ENCODE measurements at regions not wholly inside any gene's neighbourhood (a gene's known extent, or its start where the extent isn't known, plus 50 kb on each side); places are given as distances from the start of the nearest gene placed in this dataset.

GRCh38 chr2:82827426-82827825 lies 1631.7 kb downstream of the SUCLG1 start:
- Histone ChIP-seq H3K27me3 (ENCODE audit: low read depth, low read length) (no peaks in the 10 kb centered on the region), H3K36me3 (ENCODE audit: control insufficient read depth in 1 of 2, insufficient read depth in 2 of 2, low read length in 2 of 2) (no peaks in the 10 kb centered on the region), H3K4me3 (ENCODE audit: low read depth in 1 of 2, low read length in 2 of 2) (no peak overlapping the region), H3K4me1 (ENCODE audit: control insufficient read depth in 1 of 2, insufficient read depth in 2 of 2, low read length in 2 of 2) (no peaks in the 10 kb centered on the region), H3K27ac (ENCODE audit: low read length) (no peak overlapping the region), H3K9me3 (ENCODE audit: control insufficient read depth in 1 of 2, low read length in 2 of 2) (no peaks in the 10 kb centered on the region)

GRCh38 chr2:82826437-82826836 lies 1632.6 kb downstream of the SUCLG1 start:
- H3K4me3 ChIP-seq (ENCODE audit: low read depth in 1 of 2, low read length in 2 of 2): no peak overlapping the region
- no peaks in the 10 kb centered on the region for H3K27me3 ChIP-seq (ENCODE audit: low read depth, low read length)
- no peaks in the 10 kb centered on the region for H3K36me3 ChIP-seq (ENCODE audit: control insufficient read depth in 1 of 2, insufficient read depth in 2 of 2, low read length in 2 of 2)
- no peak overlapping the region for H3K27ac ChIP-seq (ENCODE audit: low read length)
- H3K4me1 ChIP-seq (ENCODE audit: control insufficient read depth in 1 of 2, insufficient read depth in 2 of 2, low read length in 2 of 2): no peaks in the 10 kb centered on the region
- no peaks in the 10 kb centered on the region for H3K9me3 ChIP-seq (ENCODE audit: control insufficient read depth in 1 of 2, low read length in 2 of 2)

GRCh38 chr2:82825410-82826090 lies 1633.5 kb downstream of the SUCLG1 start:
- H3K27me3 ChIP-seq (ENCODE audit: low read depth, low read length): no peaks in the 10 kb centered on the region
- no peak overlapping the region for H3K4me3 ChIP-seq (ENCODE audit: low read depth in 1 of 2, low read length in 2 of 2)
- H3K27ac ChIP-seq (ENCODE audit: low read length): no peak overlapping the region
- no peaks in the 10 kb centered on the region for H3K9me3 ChIP-seq (ENCODE audit: control insufficient read depth in 1 of 2, low read length in 2 of 2)
- H3K36me3 ChIP-seq (ENCODE audit: control insufficient read depth in 1 of 2, insufficient read depth in 2 of 2, low read length in 2 of 2): no peaks in the 10 kb centered on the region
- no peaks in the 10 kb centered on the region for H3K4me1 ChIP-seq (ENCODE audit: control insufficient read depth in 1 of 2, insufficient read depth in 2 of 2, low read length in 2 of 2)

- no peak overlapping the region for H3K4me3 ChIP-seq (ENCODE audit: low read depth in 1 of 2, low read length in 2 of 2)
- no peaks in the 10 kb centered on the region for H3K4me1 ChIP-seq (ENCODE audit: control insufficient read depth in 1 of 2, insufficient read depth in 2 of 2, low read length in 2 of 2)
- no peaks in the 10 kb centered on the region for H3K36me3 ChIP-seq (ENCODE audit: control insufficient read depth in 1 of 2, insufficient read depth in 2 of 2, low read length in 2 of 2)
- H3K27me3 ChIP-seq (ENCODE audit: low read depth, low read length): no peaks in the 10 kb centered on the region
- no peaks in the 10 kb centered on the region for H3K9me3 ChIP-seq (ENCODE audit: control insufficient read depth in 1 of 2, low read length in 2 of 2)
- no peak overlapping the region for H3K27ac ChIP-seq (ENCODE audit: low read length)
Observed at GRCh38 chr2:82823892-82824291, 1635.2 kb downstream of the SUCLG1 start.

- Histone ChIP-seq H3K9me3 (ENCODE audit: control insufficient read depth in 1 of 2, low read length in 2 of 2) (no peaks in the 10 kb centered on the region), H3K27ac (ENCODE audit: low read length) (no peak overlapping the region), H3K27me3 (ENCODE audit: low read depth, low read length) (no peaks in the 10 kb centered on the region), H3K4me3 (ENCODE audit: low read depth in 1 of 2, low read length in 2 of 2) (no peak overlapping the region), H3K36me3 (ENCODE audit: control insufficient read depth in 1 of 2, insufficient read depth in 2 of 2, low read length in 2 of 2) (no peaks in the 10 kb centered on the region), H3K4me1 (ENCODE audit: control insufficient read depth in 1 of 2, insufficient read depth in 2 of 2, low read length in 2 of 2) (no peaks in the 10 kb centered on the region)
Observed at GRCh38 chr2:82819951-82820350, 1639.1 kb downstream of the SUCLG1 start.

GRCh38 chr2:82814146-82814545 lies 1644.9 kb downstream of the SUCLG1 start:
- Histone ChIP-seq H3K27ac (ENCODE audit: low read length) (no peak overlapping the region), H3K9me3 (ENCODE audit: control insufficient read depth in 1 of 2, low read length in 2 of 2) (no peaks in the 10 kb centered on the region), H3K36me3 (ENCODE audit: control insufficient read depth in 1 of 2, insufficient read depth in 2 of 2, low read length in 2 of 2) (no peaks in the 10 kb centered on the region), H3K27me3 (ENCODE audit: low read depth, low read length) (no peaks in the 10 kb centered on the region), H3K4me3 (ENCODE audit: low read depth in 1 of 2, low read length in 2 of 2) (no peak overlapping the region), H3K4me1 (ENCODE audit: control insufficient read depth in 1 of 2, insufficient read depth in 2 of 2, low read length in 2 of 2) (no peaks in the 10 kb centered on the region)

- Histone ChIP-seq H3K27me3 (ENCODE audit: low read depth, low read length) (no peaks in the 10 kb centered on the region), H3K4me1 (ENCODE audit: control insufficient read depth in 1 of 2, insufficient read depth in 2 of 2, low read length in 2 of 2) (no peaks in the 10 kb centered on the region), H3K4me3 (ENCODE audit: low read depth in 1 of 2, low read length in 2 of 2) (no peak overlapping the region), H3K36me3 (ENCODE audit: control insufficient read depth in 1 of 2, insufficient read depth in 2 of 2, low read length in 2 of 2) (no peaks in the 10 kb centered on the region), H3K27ac (ENCODE audit: low read length) (no peak overlapping the region), H3K9me3 (ENCODE audit: control insufficient read depth in 1 of 2, low read length in 2 of 2) (no peaks in the 10 kb centered on the region)
Observed at GRCh38 chr2:82811946-82812345, 1647.1 kb downstream of the SUCLG1 start.

- H3K36me3 ChIP-seq (ENCODE audit: control insufficient read depth in 1 of 2, insufficient read depth in 2 of 2, low read length in 2 of 2): no peaks in the 10 kb centered on the region
- no peak overlapping the region for H3K27ac ChIP-seq (ENCODE audit: low read length)
- peak overlapping the region in 1 of 2 donors; percentile 8 for H3K4me3 ChIP-seq (ENCODE audit: low read depth in 1 of 2, low read length in 2 of 2)
- H3K9me3 ChIP-seq (ENCODE audit: control insufficient read depth in 1 of 2, low read length in 2 of 2): peaks cover 0 to 37% of the 10 kb centered on the region in 2 donors
- H3K27me3 ChIP-seq (ENCODE audit: low read depth, low read length): no peaks in the 10 kb centered on the region
- no peaks in the 10 kb centered on the region for H3K4me1 ChIP-seq (ENCODE audit: control insufficient read depth in 1 of 2, insufficient read depth in 2 of 2, low read length in 2 of 2)
Observed at GRCh38 chr2:82803307-82803706, 1655.8 kb downstream of the SUCLG1 start.

- no peak overlapping the region for H3K27ac ChIP-seq (ENCODE audit: low read length)
Observed at GRCh38 chr2:82797469-82797868, 1661.6 kb downstream of the SUCLG1 start.

GRCh38 chr2:82796132-82796531 lies 1662.9 kb downstream of the SUCLG1 start:
- H3K27ac ChIP-seq (ENCODE audit: low read length): no peak overlapping the region
- H3K4me1 ChIP-seq (ENCODE audit: control insufficient read depth in 1 of 2, insufficient read depth in 2 of 2, low read length in 2 of 2): peaks cover 0 to 12% of the 10 kb centered on the region in 2 donors
- no peaks in the 10 kb centered on the region for H3K9me3 ChIP-seq (ENCODE audit: control insufficient read depth in 1 of 2, low read length in 2 of 2)
- H3K4me3 ChIP-seq (ENCODE audit: low read depth in 1 of 2, low read length in 2 of 2): no peak overlapping the region
- no peaks in the 10 kb centered on the region for H3K27me3 ChIP-seq (ENCODE audit: low read depth, low read length)
- no peaks in the 10 kb centered on the region for H3K36me3 ChIP-seq (ENCODE audit: control insufficient read depth in 1 of 2, insufficient read depth in 2 of 2, low read length in 2 of 2)

More at GRCh38 chr2:82797469-82797868, 1661.6 kb downstream of the SUCLG1 start:
- Histone ChIP-seq H3K4me3 (ENCODE audit: low read depth in 1 of 2, low read length in 2 of 2) (no peak overlapping the region), H3K36me3 (ENCODE audit: control insufficient read depth in 1 of 2, insufficient read depth in 2 of 2, low read length in 2 of 2) (no peaks in the 10 kb centered on the region), H3K4me1 (ENCODE audit: control insufficient read depth in 1 of 2, insufficient read depth in 2 of 2, low read length in 2 of 2) (peaks cover 0 to 12% of the 10 kb centered on the region in 2 donors), H3K9me3 (ENCODE audit: control insufficient read depth in 1 of 2, low read length in 2 of 2) (no peaks in the 10 kb centered on the region), H3K27me3 (ENCODE audit: low read depth, low read length) (no peaks in the 10 kb centered on the region)

GRCh38 chr2:82795446-82795845 lies 1663.6 kb downstream of the SUCLG1 start:
- no peaks in the 10 kb centered on the region for H3K9me3 ChIP-seq (ENCODE audit: control insufficient read depth in 1 of 2, low read length in 2 of 2)
- H3K4me3 ChIP-seq (ENCODE audit: low read depth in 1 of 2, low read length in 2 of 2): no peak overlapping the region
- H3K27ac ChIP-seq (ENCODE audit: low read length): no peak overlapping the region
- H3K27me3 ChIP-seq (ENCODE audit: low read depth, low read length): no peaks in the 10 kb centered on the region
- no peaks in the 10 kb centered on the region for H3K36me3 ChIP-seq (ENCODE audit: control insufficient read depth in 1 of 2, insufficient read depth in 2 of 2, low read length in 2 of 2)
- peaks cover 0 to 12% of the 10 kb centered on the region in 2 donors for H3K4me1 ChIP-seq (ENCODE audit: control insufficient read depth in 1 of 2, insufficient read depth in 2 of 2, low read length in 2 of 2)

Data from muscle layer of duodenum (tissue), 2 donors.